HG03097 (cell line): ENCODE measurements at regions not wholly inside any gene's neighbourhood (a gene's known extent, or its start where the extent isn't known, plus 50 kb on each side); places are given as distances from the start of the nearest gene placed in this dataset.
A peak's percentile ranks its signal among the peaks of the same experiment; 100 is the strongest.
"Not testable (repeated sequence)": the region's sequence is repeated elsewhere in the genome, so short reads cannot be mapped to it uniquely, and the experiment has no call there.

ENCODE experiments used
- ATAC-seq: cut with Tn5 transposase; IDR thresholded peaks from one replicate; pipeline ENCODE4 v1.9.1; 2021; ENCODE audit not compliant: unreplicated experiment, low FRiP score

GRCh38 chrX:89539150-89539549, 382.6 kb upstream of the TGIF2LX start:
- ATAC-seq = not testable (repeated sequence)

DNA sequence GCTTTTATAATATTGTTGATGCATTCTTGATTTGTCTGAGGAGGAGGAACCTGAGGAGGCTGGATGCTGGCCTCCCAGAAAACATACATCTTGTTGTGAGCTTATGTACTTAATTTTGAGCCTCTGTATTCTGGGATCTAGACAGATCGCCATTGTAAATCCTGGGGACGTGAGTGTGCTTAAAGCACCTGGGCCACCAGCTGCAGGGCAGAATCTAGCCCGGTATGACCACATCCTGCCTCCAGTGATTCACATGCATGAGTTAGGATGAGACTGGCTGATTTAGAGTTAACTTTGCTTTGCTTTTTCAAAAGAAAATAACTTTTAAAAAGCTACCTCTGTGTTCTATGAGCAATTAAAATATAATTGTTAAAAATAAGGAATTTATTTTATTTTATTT, 364.6 kb upstream of the TGIF2LX start:
- not testable (repeated sequence) for ATAC-seq

DNA sequence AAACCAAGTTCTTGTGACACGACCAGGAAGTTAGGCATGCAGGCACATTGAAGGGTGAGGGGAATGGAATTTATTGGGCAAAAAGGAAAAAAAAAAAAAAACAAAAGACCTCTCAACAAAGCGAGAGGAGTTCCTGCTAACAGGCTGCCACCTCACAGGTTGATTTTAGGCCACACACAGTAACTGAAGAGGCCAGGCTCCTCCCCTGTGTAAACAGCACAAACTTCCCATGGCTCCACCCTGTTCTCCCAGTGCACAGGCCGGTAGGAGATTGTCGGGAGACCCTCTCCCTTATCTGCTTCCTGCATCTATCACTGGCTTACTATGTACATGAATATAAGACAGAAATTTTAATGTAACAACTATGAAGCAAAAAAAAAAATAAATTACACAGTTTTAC, 359.6 kb upstream of the TGIF2LX start:
- ATAC-seq = not testable (repeated sequence)

- ATAC-seq = not testable (repeated sequence)
These were observed 358.6 kb upstream of the TGIF2LX start for GRCh38 chrX:89563107-89563506.

DNA sequence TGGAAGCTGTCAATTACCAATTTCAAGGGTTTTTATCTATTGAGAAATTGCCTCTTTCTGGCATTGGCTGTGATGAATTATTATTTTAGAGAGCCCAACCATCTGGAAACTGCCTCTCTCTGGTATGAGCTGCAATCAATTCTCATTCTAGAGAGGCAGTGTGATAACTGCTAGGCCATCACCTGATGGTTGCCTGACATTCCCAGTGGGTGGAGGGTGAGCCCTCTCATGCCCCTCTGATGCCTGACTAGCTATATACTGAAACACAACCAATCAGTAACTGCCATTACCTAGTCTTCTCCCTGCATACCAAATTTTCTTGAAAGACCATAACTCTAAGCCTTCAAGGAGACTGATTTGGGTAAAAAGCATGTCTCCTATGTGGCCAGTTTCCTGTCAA, 353.9 kb upstream of the TGIF2LX start:
- not testable (repeated sequence) for ATAC-seq

DNA sequence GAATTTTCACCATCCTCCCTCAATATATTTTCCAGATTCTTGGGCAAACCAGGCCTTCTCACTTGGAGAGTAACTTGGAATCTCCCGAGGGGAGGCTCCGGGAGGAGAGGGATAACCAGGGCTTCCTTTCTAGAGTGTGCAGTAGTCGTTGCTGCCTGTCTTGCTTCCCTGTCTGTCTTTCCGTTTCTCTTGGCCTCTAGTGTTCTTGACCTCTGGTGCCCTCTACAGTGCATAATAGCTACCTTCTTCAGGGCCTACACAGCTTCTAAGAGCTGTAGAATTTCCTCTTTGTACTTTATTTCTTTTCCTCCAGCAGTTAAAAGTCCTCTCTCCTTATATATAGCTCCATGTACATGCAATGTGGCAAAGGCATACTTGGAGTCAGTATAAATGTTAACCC, 339.8 kb upstream of the TGIF2LX start:
- not testable (repeated sequence) for ATAC-seq

DNA sequence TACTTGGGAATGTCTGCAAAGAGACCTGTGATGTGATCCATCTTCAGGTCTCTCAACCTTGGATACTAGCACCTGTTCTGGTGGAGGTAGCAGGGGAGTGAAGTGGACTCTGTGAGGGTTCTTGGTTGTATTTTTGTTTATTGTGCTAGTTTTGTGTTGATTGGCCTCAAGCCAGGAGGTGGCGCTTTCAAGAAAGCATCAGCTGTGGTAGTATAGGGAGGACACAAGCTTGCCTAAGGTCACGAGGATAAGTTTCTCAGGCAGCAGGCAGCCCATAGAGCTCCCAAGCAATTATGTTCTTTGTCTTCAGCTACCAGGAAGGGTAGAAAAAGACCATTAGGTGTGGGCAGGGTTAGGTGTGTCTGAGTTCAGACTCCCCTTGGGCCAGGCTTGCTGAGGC, 289.9 kb upstream of the TGIF2LX start:
- ATAC-seq = not testable (repeated sequence)

- not testable (repeated sequence) for ATAC-seq
These were observed 285.8 kb upstream of the TGIF2LX start for GRCh38 chrX:89635887-89636286.

DNA sequence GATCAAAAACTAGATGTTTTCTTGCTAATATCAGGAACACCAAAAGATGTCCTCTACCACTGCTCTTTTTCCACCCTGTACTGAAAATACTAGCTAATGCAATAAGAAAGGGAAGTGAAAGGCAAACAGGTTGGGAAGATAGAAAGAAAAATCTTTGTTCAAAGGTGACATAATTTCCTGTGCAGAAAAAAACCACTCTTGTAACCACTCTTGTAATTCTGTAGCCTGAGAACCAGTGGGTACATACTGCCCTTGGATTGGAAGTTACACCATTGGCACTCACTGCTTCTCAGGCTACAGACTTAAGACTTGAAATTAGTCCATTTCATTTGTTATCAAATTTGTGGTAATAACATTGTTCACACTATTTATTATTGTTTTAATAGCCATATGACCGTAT, 263.0 kb upstream of the TGIF2LX start:
- not testable (repeated sequence) for ATAC-seq

DNA sequence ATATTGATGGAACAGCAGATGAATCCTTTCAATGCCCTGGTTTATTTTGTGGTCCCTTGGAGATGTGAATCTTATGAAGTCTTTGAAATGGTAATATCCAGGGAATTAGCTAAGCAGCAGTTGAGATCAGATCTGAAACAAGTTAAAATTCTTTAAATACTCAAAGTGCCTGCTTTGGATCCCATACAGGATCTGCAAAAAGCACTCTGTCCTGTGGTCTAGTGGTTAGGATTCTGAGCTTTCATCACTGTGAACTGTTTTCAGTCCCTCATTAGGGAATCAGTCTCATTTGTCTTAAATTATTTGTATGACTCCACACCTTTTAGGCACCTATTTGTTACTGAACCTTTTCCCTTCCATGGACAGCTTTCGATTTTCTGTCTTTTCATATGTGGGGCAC, 215.2 kb upstream of the TGIF2LX start:
- not testable (repeated sequence) for ATAC-seq

GRCh38 chrX:89707363-89707927, 214.3 kb upstream of the TGIF2LX start:
- not testable (repeated sequence) for ATAC-seq

DNA sequence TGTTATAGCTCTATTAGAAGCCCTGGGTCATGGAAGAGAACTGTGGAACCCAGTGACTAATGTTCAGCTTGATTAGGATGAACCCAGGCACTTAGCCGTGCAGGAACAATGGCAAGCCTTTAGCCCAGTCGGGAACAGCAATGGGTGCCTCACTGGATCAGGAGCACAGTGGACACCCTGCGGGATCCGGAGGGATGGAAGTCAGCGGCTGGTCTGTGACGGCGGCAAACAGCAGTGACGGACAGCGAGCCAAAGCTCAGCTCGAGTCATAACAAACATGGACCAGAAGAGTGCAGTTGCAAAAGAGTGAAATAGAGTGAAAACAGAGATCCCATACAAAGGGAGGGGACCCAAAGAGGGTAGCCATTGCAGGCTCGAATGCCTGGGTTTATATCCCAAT, 187.3 kb upstream of the TGIF2LX start:
- not testable (repeated sequence) for ATAC-seq

GRCh38 chrX:89756466-89756865, 165.2 kb upstream of the TGIF2LX start:
- not testable (repeated sequence) for ATAC-seq

DNA sequence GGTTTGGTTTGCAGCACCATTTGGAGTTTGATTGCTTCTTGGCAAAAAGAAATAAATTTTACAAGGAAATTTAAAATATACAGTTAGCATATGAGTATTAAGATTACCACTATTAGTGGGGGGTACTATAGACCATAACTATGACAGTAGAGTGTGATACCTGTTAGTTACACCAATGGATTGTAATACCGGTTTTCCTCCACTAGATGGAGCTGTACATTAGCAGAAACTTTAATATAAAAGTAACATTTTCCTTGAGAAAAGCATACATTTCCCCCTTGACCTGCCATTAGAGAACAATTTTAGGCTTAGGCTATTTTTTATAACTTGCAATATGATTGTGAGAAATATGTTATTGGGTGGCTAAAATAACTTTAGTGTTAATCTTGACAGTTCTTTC, 163.9 kb upstream of the TGIF2LX start:
- ATAC-seq = not testable (repeated sequence)

- not testable (repeated sequence) for ATAC-seq
These were observed 162.5 kb upstream of the TGIF2LX start for GRCh38 chrX:89759076-89759685.

DNA sequence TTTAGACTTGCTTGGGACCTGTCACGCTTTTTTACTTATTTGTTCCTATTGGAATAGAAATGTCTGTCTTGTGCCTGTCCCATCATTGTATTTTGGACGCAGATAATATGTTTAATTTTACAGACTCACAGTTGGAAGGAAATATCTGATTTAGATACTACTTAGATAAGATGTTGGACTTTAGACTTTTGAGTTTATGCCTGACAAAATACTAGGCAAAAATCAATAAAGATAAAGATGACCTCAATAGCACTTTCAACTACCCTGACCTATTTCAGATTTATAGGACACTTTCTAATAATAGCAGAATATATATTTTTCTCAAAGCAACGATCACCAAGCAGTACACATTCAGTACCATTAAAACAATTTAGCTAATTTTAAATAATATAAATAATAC, 150.1 kb upstream of the TGIF2LX start:
- not testable (repeated sequence) for ATAC-seq

- not testable (repeated sequence) for ATAC-seq
These were observed 110.3 kb upstream of the TGIF2LX start for GRCh38 chrX:89811440-89811839.

GRCh38 chrX:89839723-89840122, 82.0 kb upstream of the TGIF2LX start:
- not testable (repeated sequence) for ATAC-seq

DNA sequence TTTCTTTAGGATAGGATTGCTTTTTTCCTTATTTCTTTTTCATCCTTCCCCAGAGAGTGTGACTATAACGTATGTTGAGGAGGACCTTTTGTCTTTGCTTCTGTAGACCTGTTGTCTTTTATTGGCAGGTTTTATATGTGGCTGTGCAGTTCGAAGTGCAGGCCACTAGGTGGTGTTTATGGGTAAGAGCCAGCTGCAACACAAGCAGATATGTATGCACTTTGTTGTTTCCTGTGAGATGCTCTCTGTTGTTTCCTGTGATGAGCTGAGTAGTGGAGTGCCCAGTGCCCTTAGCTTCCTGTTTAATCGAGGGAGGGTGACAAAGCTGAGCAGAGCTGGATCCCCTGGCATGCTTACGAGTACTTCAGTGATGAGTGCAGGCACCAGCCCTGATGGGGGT, 50.0 kb upstream of the TGIF2LX start:
- ATAC-seq = peak; percentile 84
